GM23248 (cell line): ENCODE measurements at regions not wholly inside any gene's neighbourhood (a gene's known extent, or its start where the extent isn't known, plus 50 kb on each side); places are given as distances from the start of the nearest gene placed in this dataset.

Experiments used
- EZH2 ChIP-seq: fragments of 200-600 bp; sonication (generic); IDR thresholded peaks from 2 replicates; pipeline ENCODE4 v1.6.1; 2018; ENCODE audit warnings: antibody characterized with exemption, mild to moderate bottlenecking; ENCODE audit not compliant: insufficient read depth, poor library complexity, severe bottlenecking
- EZH2phosphoT487 ChIP-seq: fragments of 200-600 bp; sonication (generic); IDR thresholded peaks from 2 replicates; pipeline ENCODE4 v1.6.1; 2018; ENCODE audit warnings: antibody characterized with exemption, moderate library complexity, mild to moderate bottlenecking, low read depth; ENCODE audit not compliant: insufficient read depth

- no peak for TF ChIP-seq EZH2
- TF ChIP-seq EZH2phosphoT487: no peak
These were observed 552.8 kb upstream of the PKDCC start for GRCh38 chr2:41495050-41495449.
